ENCODE measurements at regions not wholly inside any gene's neighbourhood (a gene's known extent, or its start where the extent isn't known, plus 50 kb on each side); places are given as distances from the start of the nearest gene placed in this dataset.
A peak's percentile ranks its signal among the peaks of the same experiment; 100 is the strongest.

- no peak for TF ChIP-seq EZH2phosphoT487 (IDR thresholded peaks at IDR 0.05; ENCODE audit: borderline replicate concordance, low read length)
- no peak for TF ChIP-seq CTCF (IDR thresholded peaks at IDR 0.05; ENCODE audit: low read depth, low read length, poor library complexity, severe bottlenecking)
- H3K27me3 ChIP-seq (ENCODE audit: control insufficient read depth, low read length), result no peaks in the 10 kb centered on the region
- H3K9me2 ChIP-seq (replicated peaks; ENCODE audit: control insufficient read depth, low read length), result no peaks in the 10 kb centered on the region
- no peaks in the 10 kb centered on the region for H3F3A ChIP-seq (ENCODE audit: control insufficient read depth, insufficient read depth)
- no peaks in the 10 kb centered on the region for H3K79me2 ChIP-seq (ENCODE audit: control insufficient read depth, low read length)
- H3K36me3 ChIP-seq (ENCODE audit: control insufficient read depth, low read length), result no peaks in the 10 kb centered on the region
- H3K4me3 ChIP-seq (ENCODE audit: low read length), result no peak overlapping the region
- H3K27ac ChIP-seq (ENCODE audit: low read depth, low read length), result no peak overlapping the region
- no peaks in the 10 kb centered on the region for H3K9me3 ChIP-seq (ENCODE audit: control insufficient read depth, insufficient read depth, low read length)
- H4K20me1 ChIP-seq (ENCODE audit: control insufficient read depth, insufficient read depth, low read depth, low read length), result no peaks in the 10 kb centered on the region
- H3K4me2 ChIP-seq (ENCODE audit: low read length), result no peak overlapping the region
- no peaks in the 10 kb centered on the region for H3K4me1 ChIP-seq (ENCODE audit: control insufficient read depth, low read length)
These were observed 313.3 kb upstream of the NFIA start for GRCh38 chr1:60769082-60769481.

DNA sequence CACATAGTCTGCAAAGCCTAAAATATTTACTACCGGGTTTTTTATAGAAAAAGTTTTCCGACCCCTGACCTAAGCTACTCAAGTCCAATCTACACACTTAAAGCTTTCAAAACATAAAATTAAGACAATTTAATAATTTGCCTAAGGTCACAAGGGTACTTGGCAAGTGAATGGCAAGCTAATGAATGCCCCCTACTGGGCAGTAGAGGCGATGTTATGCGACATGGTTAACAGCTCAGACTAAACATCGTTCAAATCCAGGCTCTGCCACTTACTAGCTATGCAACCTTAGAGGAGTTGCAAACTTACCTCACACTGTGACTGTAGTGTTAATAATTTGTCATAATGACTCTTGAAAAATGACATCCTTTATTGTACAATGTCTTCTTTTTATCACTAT lies 317.2 kb upstream of the NFIA start:
- Histone ChIP-seq H3K4me2 (ENCODE audit: low read length) (no peak overlapping the region), H3K27me3 (ENCODE audit: control insufficient read depth, low read length) (no peaks in the 10 kb centered on the region), H3K4me1 (ENCODE audit: control insufficient read depth, low read length) (no peaks in the 10 kb centered on the region), H3K4me3 (ENCODE audit: low read length) (no peak overlapping the region), H3K9me3 (ENCODE audit: control insufficient read depth, insufficient read depth, low read length) (no peaks in the 10 kb centered on the region), H3F3A (ENCODE audit: control insufficient read depth, insufficient read depth) (no peaks in the 10 kb centered on the region), H3K27ac (ENCODE audit: low read depth, low read length) (no peak overlapping the region), H4K20me1 (ENCODE audit: control insufficient read depth, insufficient read depth, low read depth, low read length) (no peaks in the 10 kb centered on the region), H3K9me2 (replicated peaks; ENCODE audit: control insufficient read depth, low read length) (no peaks in the 10 kb centered on the region), H3K79me2 (ENCODE audit: control insufficient read depth, low read length) (no peaks in the 10 kb centered on the region), H3K36me3 (ENCODE audit: control insufficient read depth, low read length) (no peaks in the 10 kb centered on the region)
- TF ChIP-seq CTCF (IDR thresholded peaks at IDR 0.05; ENCODE audit: low read depth, low read length, poor library complexity, severe bottlenecking), result peak; percentile 65
- no peak for TF ChIP-seq EZH2phosphoT487 (IDR thresholded peaks at IDR 0.05; ENCODE audit: borderline replicate concordance, low read length)

DNA sequence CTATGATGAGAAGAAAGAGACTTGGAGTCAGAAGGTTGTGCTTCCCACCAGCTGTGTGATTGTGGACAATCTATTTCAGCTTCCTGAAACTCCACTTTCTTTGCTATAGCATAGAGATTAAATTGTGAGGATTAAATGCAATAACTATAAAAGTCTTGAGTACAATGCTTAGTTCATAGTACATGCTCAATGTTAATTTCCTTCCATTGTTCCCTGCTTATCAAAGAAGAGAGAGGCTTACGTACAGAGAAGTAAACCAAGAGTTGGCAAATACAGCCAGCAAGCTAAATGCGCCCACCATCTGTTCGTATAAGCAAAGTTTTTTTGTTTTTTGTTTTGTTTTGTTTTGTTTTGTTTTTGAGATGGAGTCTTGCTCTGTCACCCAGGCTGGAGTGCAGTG lies 317.9 kb upstream of the NFIA start:
- no peaks in the 10 kb centered on the region for H3K4me1 ChIP-seq (ENCODE audit: control insufficient read depth, low read length)
- no peak overlapping the region for H3K4me2 ChIP-seq (ENCODE audit: low read length)
- no peak overlapping the region for H3K4me3 ChIP-seq (ENCODE audit: low read length)
- no peak overlapping the region for H3K27ac ChIP-seq (ENCODE audit: low read depth, low read length)
- no peaks in the 10 kb centered on the region for H3K36me3 ChIP-seq (ENCODE audit: control insufficient read depth, low read length)
- no peak for TF ChIP-seq CTCF (IDR thresholded peaks at IDR 0.05; ENCODE audit: low read depth, low read length, poor library complexity, severe bottlenecking)
- TF ChIP-seq EZH2phosphoT487 (IDR thresholded peaks at IDR 0.05; ENCODE audit: borderline replicate concordance, low read length), result no peak
- no peaks in the 10 kb centered on the region for H3K27me3 ChIP-seq (ENCODE audit: control insufficient read depth, low read length)
- no peaks in the 10 kb centered on the region for H3F3A ChIP-seq (ENCODE audit: control insufficient read depth, insufficient read depth)
- H4K20me1 ChIP-seq (ENCODE audit: control insufficient read depth, insufficient read depth, low read depth, low read length), result no peaks in the 10 kb centered on the region
- no peaks in the 10 kb centered on the region for H3K9me2 ChIP-seq (replicated peaks; ENCODE audit: control insufficient read depth, low read length)
- no peaks in the 10 kb centered on the region for H3K9me3 ChIP-seq (ENCODE audit: control insufficient read depth, insufficient read depth, low read length)
- no peaks in the 10 kb centered on the region for H3K79me2 ChIP-seq (ENCODE audit: control insufficient read depth, low read length)

DNA sequence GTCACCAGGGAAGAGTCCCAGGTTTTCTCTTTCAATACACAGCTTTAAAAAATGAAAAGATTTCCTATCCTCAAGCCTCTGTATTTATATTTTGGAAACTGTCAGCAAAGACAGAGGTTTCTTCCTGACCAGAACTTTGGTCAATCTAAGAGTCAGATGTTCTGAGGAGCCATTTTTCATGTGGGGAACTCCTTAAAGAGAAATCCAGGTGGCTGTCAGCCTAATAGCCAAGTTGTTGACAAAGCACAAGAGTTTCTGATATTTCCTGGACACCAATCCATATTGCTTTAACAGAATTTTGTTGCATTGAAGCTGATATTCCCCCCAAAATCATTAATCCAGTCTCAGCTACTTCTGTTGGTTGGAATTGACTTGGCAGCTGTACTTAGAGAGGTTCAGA lies 318.6 kb upstream of the NFIA start:
- Histone ChIP-seq H3K4me3 (ENCODE audit: low read length) (no peak overlapping the region), H3K36me3 (ENCODE audit: control insufficient read depth, low read length) (no peaks in the 10 kb centered on the region), H3K9me3 (ENCODE audit: control insufficient read depth, insufficient read depth, low read length) (no peaks in the 10 kb centered on the region), H4K20me1 (ENCODE audit: control insufficient read depth, insufficient read depth, low read depth, low read length) (no peaks in the 10 kb centered on the region), H3K4me1 (ENCODE audit: control insufficient read depth, low read length) (no peaks in the 10 kb centered on the region), H3K4me2 (ENCODE audit: low read length) (no peak overlapping the region), H3K27ac (ENCODE audit: low read depth, low read length) (no peak overlapping the region), H3K27me3 (ENCODE audit: control insufficient read depth, low read length) (no peaks in the 10 kb centered on the region), H3F3A (ENCODE audit: control insufficient read depth, insufficient read depth) (no peaks in the 10 kb centered on the region), H3K79me2 (ENCODE audit: control insufficient read depth, low read length) (no peaks in the 10 kb centered on the region), H3K9me2 (replicated peaks; ENCODE audit: control insufficient read depth, low read length) (no peaks in the 10 kb centered on the region)
- TF ChIP-seq EZH2phosphoT487 (IDR thresholded peaks at IDR 0.05; ENCODE audit: borderline replicate concordance, low read length), result no peak

All from DOHH2 (cell line).